AG04449 (cell line): ENCODE measurements at regions not wholly inside any gene's neighbourhood (a gene's known extent, or its start where the extent isn't known, plus 50 kb on each side); places are given as distances from the start of the nearest gene placed in this dataset.

Experiments
- CTCF ChIA-PET: fragments of 350-600 bp; formaldehyde crosslinking; extraction: SDS; loops from one replicate; lab custom pipeline; 2021; ENCODE audit warnings: antibody characterized with exemption; lab: Yijun Ruan, JAX
- POLR2A ChIA-PET: fragments of 400-600, 350-600 bp; formaldehyde crosslinking; extraction: SDS; loops from one replicate; lab custom pipeline; 2020; ENCODE audit warnings: antibody characterized with exemption, inconsistent platforms; lab: Yijun Ruan, JAX
- DNase-seq: peaks from one replicate; pipeline ENCODE4 v3.0.0-alpha.2; 2010; ENCODE audit warnings: low read depth, low spot score
- H3K4me3 ChIP-seq: 2 replicates; pipeline ENCODE4 v1.5.1; 2011; ENCODE audit warnings: low read depth, mild to moderate bottlenecking, control low read depth, low read length
- CTCF ChIP-seq: IDR thresholded peaks from one replicate; pipeline ENCODE4 v1.5.1; 2011; ENCODE audit warnings: mild to moderate bottlenecking, moderate library complexity, low read length, control low read depth, inconsistent platforms; ENCODE audit not compliant: insufficient read depth; ENCODE audit errors: missing control alignments

GRCh38 chr10:83929399-83929798, 209.9 kb upstream of the GHITM start:
- CTCF ChIA-PET = no interaction called here
- POLR2A ChIA-PET = no interaction called here
- DNase-seq = no peak
- no peak for TF ChIP-seq CTCF
- no peak overlapping the region for H3K4me3 ChIP-seq

GRCh38 chr10:83931669-83932068, 207.6 kb upstream of the GHITM start:
- CTCF ChIA-PET = no interaction called here
- no peak overlapping the region for H3K4me3 ChIP-seq
- no peak for TF ChIP-seq CTCF
- DNase-seq = no peak
- POLR2A ChIA-PET = no interaction called here

- no peak overlapping the region for H3K4me3 ChIP-seq
- ChIA-PET CTCF (no interaction called here), POLR2A (no interaction called here)
- TF ChIP-seq CTCF = no peak
- no peak for DNase-seq
Observed at GRCh38 chr10:83932245-83932644, 207.1 kb upstream of the GHITM start.

- CTCF ChIA-PET = no interaction called here
- H3K4me3 ChIP-seq = no peak overlapping the region
- POLR2A ChIA-PET = no interaction called here
- DNase-seq = no peak
- no peak for TF ChIP-seq CTCF
Observed at GRCh38 chr10:83934062-83934461, 205.2 kb upstream of the GHITM start.

GRCh38 chr10:83934641-83935338, 204.5 kb upstream of the GHITM start:
- no peak for TF ChIP-seq CTCF
- no peak for DNase-seq
- no peak overlapping the region for H3K4me3 ChIP-seq
- CTCF ChIA-PET = no interaction called here
- POLR2A ChIA-PET = no interaction called here

GRCh38 chr10:83935339-83935736, 204.0 kb upstream of the GHITM start:
- no peak for DNase-seq
- no peak for TF ChIP-seq CTCF
- no peak overlapping the region for H3K4me3 ChIP-seq
- ChIA-PET CTCF (no interaction called here), POLR2A (no interaction called here)
